K562 (cell line): ENCODE measurements at regions not wholly inside any gene's neighbourhood (a gene's known extent, or its start where the extent isn't known, plus 50 kb on each side); places are given as distances from the start of the nearest gene placed in this dataset.

ENCODE experiments used
- ATAC-seq: fragments of 200-7000 bp; cut with Tn5 transposase; 3 replicates; pipeline ENCODE4 v1.9.1; 2020; ENCODE audit warnings: moderate library complexity
- BruUV-seq: library from RNA; stranded (reverse); fragments of 400-500 nt; replicated peaks from 2 replicates; lab custom pipeline; 2021; lab: Mats Ljungman, UMichigan
- CTCF ChIA-PET: fragments of 300-600 bp; formaldehyde crosslinking; extraction: SDS; loops from one replicate; lab custom pipeline; 2021; ENCODE audit warnings: low intra/inter-chr PET ratio; lab: Yijun Ruan, JAX
- POLR2A ChIA-PET: fragments of 300-600, 350-650 bp; sonication (Branson Sonifier 250); formaldehyde crosslinking; extraction: SDS; loops from one replicate; lab custom pipeline; 2021; ENCODE audit warnings: antibody characterized with exemption, inconsistent platforms; lab: Yijun Ruan, JAX
- DNase-seq, 4 experiments: peaks; one replicate each; pipeline versions ENCODE4 v3.0.0 to v3.0.0-alpha.2; 2011 to 2018; ENCODE audit warnings: low spot score in 3 of 4, mixed read lengths in 3 of 4; ENCODE audit errors: extremely low read depth in 1 of 4
- FAIRE-seq: peaks from 2 replicates; lab custom pipeline; 2011; peaks lifted over from hg19 to GRCh38; lab: Jason Lieb, UNC
- H2AFZ ChIP-seq: 2 replicates; pipeline ENCODE4 v1.6.0; 2011; ENCODE audit warnings: low read depth, low read length, control low read depth, inconsistent platforms
- H3K27ac ChIP-seq: fragments of 200-600 bp; 3 replicates; pipeline ENCODE4 v1.8.0; 2011; ENCODE audit warnings: low read depth, mild to moderate bottlenecking, control low read depth, inconsistent platforms, low read length, moderate library complexity, mixed read lengths; ENCODE audit errors: extremely low read depth
- H3K27me3 ChIP-seq, 2 experiments: fragments of 300-600 bp in 1 of 2; 2 replicates in 1 of 2; 3 replicates in 1 of 2; pipeline versions ENCODE4 v1.6.0 to v1.8.0; 2011; ENCODE audit warnings: inconsistent platforms in 2 of 2, low read length in 2 of 2, mild to moderate bottlenecking in 1 of 2, mixed read lengths in 1 of 2, moderate library complexity in 1 of 2; ENCODE audit not compliant: control insufficient read depth in 2 of 2, insufficient read depth in 2 of 2
- H3K36me3 ChIP-seq: fragments of 300-600 bp; 3 replicates; pipeline ENCODE4 v1.8.0; 2011; ENCODE audit warnings: mild to moderate bottlenecking, low read length, inconsistent platforms; ENCODE audit not compliant: control insufficient read depth, insufficient read depth
- H3K4me1 ChIP-seq, 2 experiments: fragments of 200-600 bp in 1 of 2; replicated peaks in 1 of 2; 2 replicates in 1 of 2; 3 replicates in 1 of 2; pipeline versions ENCODE4 v1.5.1 to v1.8.0; 2011; ENCODE audit warnings: inconsistent platforms in 2 of 2, low read length in 2 of 2, mild to moderate bottlenecking in 1 of 2, mixed read lengths in 1 of 2, moderate library complexity in 1 of 2; ENCODE audit not compliant: control insufficient read depth in 2 of 2, insufficient read depth in 2 of 2
- H3K4me2 ChIP-seq: 2 replicates; pipeline ENCODE4 v1.6.1; 2011; ENCODE audit warnings: low read length, control low read depth, inconsistent platforms, mixed read lengths; ENCODE audit not compliant: insufficient read depth
- H3K4me3 ChIP-seq: fragments of 200-600 bp; sonication (generic), shearing (Covaris generic); 2 replicates; pipeline ENCODE4 v1.5.1; 2016; ENCODE audit warnings: control low read depth, inconsistent platforms
- H3K79me2 ChIP-seq: fragments of 200-600 bp; 3 replicates; pipeline ENCODE4 v1.8.0; 2011; ENCODE audit warnings: low read length, inconsistent platforms; ENCODE audit not compliant: control insufficient read depth, insufficient read depth
- H3K9ac ChIP-seq, 2 experiments: 2 replicates each; pipeline versions ENCODE4 v1.6.0 to v1.6.1; 2011; ENCODE audit warnings: low read depth in 2 of 2, low read length in 2 of 2, control low read depth in 1 of 2, inconsistent platforms in 1 of 2, mild to moderate bottlenecking in 1 of 2, mixed read lengths in 1 of 2; ENCODE audit not compliant: insufficient read depth in 1 of 2
- H3K9me1 ChIP-seq: one replicate; pipeline ENCODE4 v1.6.0; 2011; ENCODE audit warnings: inconsistent platforms, mild to moderate bottlenecking, low read length, moderate library complexity; ENCODE audit not compliant: control insufficient read depth, insufficient read depth
- H3K9me3 ChIP-seq: replicated peaks from 2 replicates; pipeline ENCODE4 v1.5.1; 2011; ENCODE audit warnings: low read depth, low read length, inconsistent platforms; ENCODE audit not compliant: control insufficient read depth, insufficient read depth
- H4K20me1 ChIP-seq: replicated peaks from 2 replicates; pipeline ENCODE4 v1.6.1; 2011; ENCODE audit warnings: low read length, inconsistent platforms, mixed read lengths; ENCODE audit not compliant: control insufficient read depth, insufficient read depth
- BRD9 ChIP-seq: fragments of 450-650 bp; IDR thresholded peaks from 2 replicates; pipeline ENCODE4 v1.6.1; 2018; ENCODE audit warnings: low read depth; ENCODE audit not compliant: partially characterized antibody
- COPS2 ChIP-seq: fragments of 450-650 bp; conservative IDR thresholded peaks from 2 replicates; pipeline ENCODE4 v1.6.1; 2016; ENCODE audit warnings: mild to moderate bottlenecking, moderate library complexity
- CREB1 ChIP-seq, 2 experiments: sonication (generic) in 1 of 2; formaldehyde crosslinking in 1 of 2; IDR thresholded peaks; 2 replicates each; pipeline versions ENCODE4 v1.6.1 to v1.8.0; 2012 to 2022; ENCODE audit warnings: inconsistent platforms in 1 of 2, mild to moderate bottlenecking in 1 of 2, missing genetic modification reagents in 1 of 2, moderate library complexity in 1 of 2
- DMBX1 ChIP-seq: fragments of 250-450 bp; sonication (Bioruptor Pico); IDR thresholded peaks from 2 replicates; pipeline ENCODE4 v1.8.0; 2022; ENCODE audit warnings: inconsistent platforms, mild to moderate bottlenecking, moderate library complexity, borderline replicate concordance
- FOXK1 ChIP-seq: sonication (generic); formaldehyde crosslinking; IDR thresholded peaks from 2 replicates; pipeline ENCODE4 v1.8.0; 2022; ENCODE audit warnings: missing genetic modification reagents, mild to moderate bottlenecking, borderline replicate concordance
- GATAD2A ChIP-seq: fragments of 450-650 bp; IDR thresholded peaks from 2 replicates; pipeline ENCODE4 v1.6.1; 2017
- IRF2 ChIP-seq: sonication (generic); formaldehyde crosslinking; IDR thresholded peaks from 2 replicates; pipeline ENCODE4 v1.8.1; 2022; ENCODE audit warnings: mild to moderate bottlenecking, missing genetic modification reagents
- MAZ ChIP-seq, 2 experiments: fragments of 450-650 bp in 1 of 2; sonication (generic) in 1 of 2; formaldehyde crosslinking; IDR thresholded peaks in 1 of 2; conservative IDR thresholded peaks in 1 of 2; 2 replicates each; pipeline versions ENCODE4 v1.4.0 to v1.5.0; 2020; ENCODE audit warnings: mild to moderate bottlenecking in 1 of 2, missing genetic modification reagents in 1 of 2
- MCM3 ChIP-seq: fragments of 450-650 bp; IDR thresholded peaks from 2 replicates; pipeline ENCODE4 v1.6.1; 2016
- MEIS2 ChIP-seq: fragments of 450-650 bp; IDR thresholded peaks from 2 replicates; pipeline ENCODE4 v1.6.1; 2014; ENCODE audit warnings: mild to moderate bottlenecking; ENCODE audit not compliant: partially characterized antibody
- MTA2 ChIP-seq: fragments of 450-650 bp; IDR thresholded peaks from 2 replicates; pipeline ENCODE4 v1.6.1; 2016; ENCODE audit warnings: low read depth
- RNF2 ChIP-seq: sonication (generic); IDR thresholded peaks from 2 replicates; pipeline ENCODE4 v1.6.1; 2016
- SRSF9 ChIP-seq: fragments of 200-400 bp; formaldehyde crosslinking; IDR thresholded peaks from 2 replicates; pipeline ENCODE4 v1.6.1; 2017; ENCODE audit warnings: low read depth, low read length, borderline replicate concordance
- TCF3 ChIP-seq: sonication (generic); formaldehyde crosslinking; IDR thresholded peaks from 2 replicates; pipeline ENCODE4 v1.4.0; 2020; ENCODE audit warnings: mild to moderate bottlenecking, missing genetic modification reagents
- TCF7 ChIP-seq: sonication (generic); IDR thresholded peaks from 2 replicates; pipeline ENCODE4 v1.6.1; 2016; ENCODE audit warnings: antibody characterized with exemption, borderline replicate concordance
- TRIM24 ChIP-seq, 2 experiments: fragments of 450-650 bp; IDR thresholded peaks; 2 replicates each; pipeline ENCODE4 v1.6.1; 2016
- ZNF140 ChIP-seq: fragments of 250-450 bp; sonication (Bioruptor Pico); IDR thresholded peaks from 2 replicates; pipeline ENCODE4 v1.8.0; 2021; ENCODE audit warnings: moderate library complexity, mild to moderate bottlenecking, inconsistent platforms
- ZNF431 ChIP-seq: sonication (generic); formaldehyde crosslinking; IDR thresholded peaks from 2 replicates; pipeline ENCODE4 v1.8.0; 2022; ENCODE audit warnings: mild to moderate bottlenecking, missing genetic modification reagents
- ZNF75A ChIP-seq: fragments of 450-650 bp; formaldehyde crosslinking; IDR thresholded peaks from 2 replicates; pipeline ENCODE4 v1.4.0; 2020; ENCODE audit warnings: mild to moderate bottlenecking
- ZZZ3 ChIP-seq: fragments of 450-650 bp; IDR thresholded peaks from 2 replicates; pipeline ENCODE4 v1.6.1; 2016; ENCODE audit warnings: antibody characterized with exemption, mild to moderate bottlenecking, moderate library complexity
- WGBS: fragments of 100-300 bp; shearing (Covaris generic); methylation state at CpG from one replicate; pipeline ENCODE4 v1.1.6; 2016; ENCODE audit warnings: low coverage, mixed read lengths; ENCODE audit not compliant: insufficient coverage; ENCODE audit errors: missing lambda C conversion rate; 5-methylcytosine and 5-hydroxymethylcytosine counted together
- in situ Hi-C: fragments of 300-500 bp; cut with MboI; formaldehyde crosslinking; loops from 4 replicates; pipeline ENCODE4 v1.15.0; 2018; ENCODE audit warnings: inconsistent platforms, mixed read lengths
- intact Hi-C: fragments of 100-400 bp; cut with micrococcal nuclease; formaldehyde crosslinking; loops from 2 replicates; pipeline ENCODE4 v1.14.2; 2022
- TF ChIP-seq, protein P1 (sequence below): fragments of 450-650 bp; IDR thresholded peaks from 2 replicates; pipeline ENCODE4 v1.6.1; 2016; ENCODE audit warnings: borderline replicate concordance
- TF ChIP-seq, protein P2 (sequence below): fragments of 450-650 bp; IDR thresholded peaks from 2 replicates; pipeline ENCODE4 v1.6.1; 2017; ENCODE audit warnings: antibody characterized with exemption

DNA sequence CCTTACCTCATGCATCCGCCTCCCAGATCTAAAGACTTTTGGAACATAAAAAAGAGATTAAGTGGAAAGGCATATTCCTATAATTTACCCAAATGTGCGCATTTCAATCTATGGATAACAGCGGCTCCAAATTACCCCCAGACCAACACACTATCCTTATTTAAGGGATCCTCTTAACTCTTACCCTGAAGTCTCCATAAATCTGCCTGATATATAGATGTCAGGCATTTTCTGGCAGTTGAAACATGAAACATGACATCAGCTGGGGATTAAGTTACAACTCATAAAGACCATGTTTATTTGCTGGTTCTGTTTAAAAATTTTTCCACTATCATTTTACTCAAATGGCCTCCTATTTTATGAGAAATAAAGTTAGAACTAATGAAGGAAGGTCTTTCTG is 478.5 kb upstream of the SALL1 start:
- H3K27me3 ChIP-seq, result no peaks in the 10 kb centered on the region
- no peak for FAIRE-seq

DNA sequence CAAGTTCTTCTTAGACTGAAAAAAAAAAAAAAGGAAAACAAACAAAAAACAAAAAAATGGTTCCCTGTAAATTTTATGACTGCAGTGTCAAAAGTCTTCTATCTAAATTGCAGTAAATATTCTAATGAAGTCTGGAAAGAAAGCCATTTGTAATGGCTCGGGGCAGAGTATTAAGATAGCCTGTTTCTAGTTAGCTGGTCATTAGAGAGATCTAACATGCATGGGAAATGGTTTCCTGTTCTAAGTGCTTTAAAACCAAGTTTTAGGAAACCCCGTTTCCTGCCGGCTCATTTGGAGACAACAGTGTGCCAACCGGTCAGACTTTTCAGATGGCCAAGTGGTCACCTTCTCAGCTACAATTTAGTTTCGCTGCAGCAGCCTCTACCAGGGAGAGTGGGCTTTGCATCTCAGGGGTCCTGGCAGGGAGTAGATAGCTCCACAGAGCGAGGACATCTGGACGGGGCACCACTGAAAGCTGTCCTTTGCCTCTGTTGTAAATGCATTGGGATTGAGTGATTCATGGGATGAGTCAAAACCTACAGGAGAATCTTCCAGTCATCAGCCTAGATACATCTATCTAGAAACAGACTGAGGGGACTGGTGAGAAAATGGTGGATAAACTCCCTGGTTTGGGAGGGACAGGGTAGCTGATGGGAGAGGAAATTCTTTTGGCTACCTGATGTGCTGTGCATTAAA is 473.2 kb upstream of the SALL1 start:
- Histone ChIP-seq H3K9me3 (no peaks in the 10 kb centered on the region; the same call in 1 of the 2 replicates), H3K4me1 (no peaks in the 10 kb centered on the region), H3K9ac (no peak overlapping the region), H3K27me3 (no peaks in the 10 kb centered on the region), H3K79me2 (no peaks in the 10 kb centered on the region), H3K27ac (no peak overlapping the region), H3K36me3 (no peaks in the 10 kb centered on the region), H3K4me3 (no peak overlapping the region), H2AFZ (no peak overlapping the region), H3K9me1 (no peaks in the 10 kb centered on the region), H4K20me1 (no peaks in the 10 kb centered on the region), H3K4me2 (no peak overlapping the region)
- ChIA-PET POLR2A (no interaction called here), CTCF (no interaction called here)
- no peak for ATAC-seq
- BruUV-seq, result no TSS peak
- in situ Hi-C loops, result no loop called here
- DNase-seq, result no peak
- 0% methylated on average over 7 of the region's 7 CpGs for whole genome bisulfite sequencing
- intact Hi-C loops, result no loop called here
- FAIRE-seq, result no peak
- TF ChIP-seq, protein P1, sequence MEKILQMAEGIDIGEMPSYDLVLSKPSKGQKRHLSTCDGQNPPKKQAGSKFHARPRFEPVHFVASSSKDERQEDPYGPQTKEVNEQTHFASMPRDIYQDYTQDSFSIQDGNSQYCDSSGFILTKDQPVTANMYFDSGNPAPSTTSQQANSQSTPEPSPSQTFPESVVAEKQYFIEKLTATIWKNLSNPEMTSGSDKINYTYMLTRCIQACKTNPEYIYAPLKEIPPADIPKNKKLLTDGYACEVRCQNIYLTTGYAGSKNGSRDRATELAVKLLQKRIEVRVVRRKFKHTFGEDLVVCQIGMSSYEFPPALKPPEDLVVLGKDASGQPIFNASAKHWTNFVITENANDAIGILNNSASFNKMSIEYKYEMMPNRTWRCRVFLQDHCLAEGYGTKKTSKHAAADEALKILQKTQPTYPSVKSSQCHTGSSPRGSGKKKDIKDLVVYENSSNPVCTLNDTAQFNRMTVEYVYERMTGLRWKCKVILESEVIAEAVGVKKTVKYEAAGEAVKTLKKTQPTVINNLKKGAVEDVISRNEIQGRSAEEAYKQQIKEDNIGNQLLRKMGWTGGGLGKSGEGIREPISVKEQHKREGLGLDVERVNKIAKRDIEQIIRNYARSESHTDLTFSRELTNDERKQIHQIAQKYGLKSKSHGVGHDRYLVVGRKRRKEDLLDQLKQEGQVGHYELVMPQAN, result no peak
- TF ChIP-seq IRF2, result no peak
- no peak for TF ChIP-seq COPS2
- TF ChIP-seq GATAD2A, result no peak
- no peak for TF ChIP-seq ZNF75A
- TF ChIP-seq TCF3 (CRISPR knock-in tag), result no peak
- no peak for TF ChIP-seq TRIM24 (IDR thresholded peaks at IDR 0.05)
- TF ChIP-seq ZZZ3, result no peak
- TF ChIP-seq, protein P2, sequence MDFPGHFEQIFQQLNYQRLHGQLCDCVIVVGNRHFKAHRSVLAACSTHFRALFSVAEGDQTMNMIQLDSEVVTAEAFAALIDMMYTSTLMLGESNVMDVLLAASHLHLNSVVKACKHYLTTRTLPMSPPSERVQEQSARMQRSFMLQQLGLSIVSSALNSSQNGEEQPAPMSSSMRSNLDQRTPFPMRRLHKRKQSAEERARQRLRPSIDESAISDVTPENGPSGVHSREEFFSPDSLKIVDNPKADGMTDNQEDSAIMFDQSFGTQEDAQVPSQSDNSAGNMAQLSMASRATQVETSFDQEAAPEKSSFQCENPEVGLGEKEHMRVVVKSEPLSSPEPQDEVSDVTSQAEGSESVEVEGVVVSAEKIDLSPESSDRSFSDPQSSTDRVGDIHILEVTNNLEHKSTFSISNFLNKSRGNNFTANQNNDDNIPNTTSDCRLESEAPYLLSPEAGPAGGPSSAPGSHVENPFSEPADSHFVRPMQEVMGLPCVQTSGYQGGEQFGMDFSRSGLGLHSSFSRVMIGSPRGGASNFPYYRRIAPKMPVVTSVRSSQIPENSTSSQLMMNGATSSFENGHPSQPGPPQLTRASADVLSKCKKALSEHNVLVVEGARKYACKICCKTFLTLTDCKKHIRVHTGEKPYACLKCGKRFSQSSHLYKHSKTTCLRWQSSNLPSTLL, result no peak

More for the DNA sequence above, 478.5 kb upstream of the SALL1 start:
- H3K79me2 ChIP-seq, result no peaks in the 10 kb centered on the region
- ChIA-PET CTCF (no interaction called here), POLR2A (no interaction called here)
- no peak overlapping the region for H3K27ac ChIP-seq
- no peaks in the 10 kb centered on the region for H3K4me1 ChIP-seq
- no peak overlapping the region for H2AFZ ChIP-seq
- no peak overlapping the region for H3K9ac ChIP-seq
- DNase-seq, result no peak
- BruUV-seq, result no TSS peak
- intact Hi-C loops (no loop called here), in situ Hi-C loops (no loop called here)
- no peak overlapping the region for H3K4me3 ChIP-seq
- TF ChIP-seq MAZ (CRISPR knock-in tag; conservative IDR thresholded peaks at IDR 0.05 in 1 of 2, IDR thresholded peaks at IDR 0.05 in 1 of 2) (no peak), MTA2 (no peak), TCF7 (no peak), MEIS2 (no peak), MCM3 (no peak), FOXK1 (CRISPR knock-in tag) (no peak), CREB1 (IDR thresholded peaks at IDR 0.05) (no peak), CREB1 (CRISPR knock-in tag; IDR thresholded peaks at IDR 0.05) (no peak), ZNF140 (CRISPR knock-in tag) (no peak), ZNF431 (no peak), BRD9 (no peak), SRSF9 (no peak), DMBX1 (CRISPR knock-in tag) (no peak), RNF2 (no peak)
- H4K20me1 ChIP-seq, result no peaks in the 10 kb centered on the region
- H3K4me2 ChIP-seq, result no peak overlapping the region
- ATAC-seq, result no peak
- H3K9me1 ChIP-seq, result no peaks in the 10 kb centered on the region
- no peaks in the 10 kb centered on the region for H3K36me3 ChIP-seq
- 0% methylated on average over 2 of the region's 3 CpGs for WGBS
- no peaks in the 10 kb centered on the region; the same call in 1 of the 2 replicates for H3K9me3 ChIP-seq
